Pancreas (tissue), 10 donors: ENCODE measurements at regions not wholly inside any gene's neighbourhood (a gene's known extent, or its start where the extent isn't known, plus 50 kb on each side); places are given as distances from the start of the nearest gene placed in this dataset.

Experiments used
- ATAC-seq, 4 donors: fragments of 200-7000 bp; cut with Tn5 transposase; one replicate each; pipeline versions ENCODE4 v1.8.0 to v1.9.1; 2020; ENCODE audit warnings: mild to moderate bottlenecking in 4 of 4, moderate library complexity in 4 of 4
- DNase-seq, 6 donors: peaks; one replicate each; pipeline ENCODE4 v3.0.0-alpha.2; 2020
- FAIRE-seq: peaks from 2 replicates; lab custom pipeline; 2012; peaks lifted over from hg19 to GRCh38; lab: Jason Lieb, UNC
- H3K27ac ChIP-seq, 4 donors: fragments of 200-600 bp; sonication (generic); 1 replicate in 3 of 4; 2 replicates in 1 of 4; pipeline versions ENCODE4 v1.5.0 to v1.8.0; 2020
- H3K27me3 ChIP-seq, 4 donors: fragments of 200-600 bp; one replicate each; pipeline ENCODE4 v1.8.0; 2021
- H3K36me3 ChIP-seq, 3 donors: fragments of 200-600 bp; sonication (generic) in 1 of 3; one replicate each; pipeline versions ENCODE4 v1.5.0 to v1.8.0; 2020 to 2021
- H3K4me1 ChIP-seq, 3 donors: fragments of 200-600 bp; one replicate each; pipeline ENCODE4 v1.8.0; 2021
- H3K4me3 ChIP-seq, 4 donors: fragments of 200-600 bp; sonication (generic) in 2 of 4; one replicate each; pipeline versions ENCODE4 v1.5.0 to v1.8.0; 2020 to 2021
- H3K9me3 ChIP-seq, 4 donors: fragments of 200-600 bp; one replicate each; pipeline ENCODE4 v1.8.0; 2021
- WGBS, 2 donors: extraction: QIAGEN DNeasy Blood & Tissue Kit; methylation state at CpG; one replicate each; pipeline ENCODE4 v1.1.7; 2013; 5-methylcytosine and 5-hydroxymethylcytosine counted together
- intact Hi-C, 3 donors: fragments of 100-400 bp; cut with DNase I; formaldehyde crosslinking; loops; one replicate each; pipeline versions ENCODE4 v1.11.1 to v1.14.2; 2022
- TF ChIP-seq, protein P1 (sequence below), 4 donors: fragments of 200-600 bp; sonication (generic) in 3 of 4; IDR thresholded peaks; one replicate each; pipeline versions ENCODE4 v1.5.0 to v1.8.0; 2021; ENCODE audit warnings: antibody characterized with exemption in 4 of 4
- donor health status: healthy with polysubstance abuse.
- donor health status: DM: no; HTN: no; CAD: no; lungs with moderate emphysema.
- donor health status: DM: no; HTN: no; CAD: no.
- donor health status: control.
- donor health status: control.
- donor health status: Bipolar disorder and iron deficiency.
- donor health status: DM: yes; HTN: yes; CAD: no.
- donor health status: DM: no; HTN: no; CAD: no.
- donor health status: DM: no; HTN: no; CAD: no.
- donor health status: DM: yes; HTN: yes; CAD: no.

DNA sequence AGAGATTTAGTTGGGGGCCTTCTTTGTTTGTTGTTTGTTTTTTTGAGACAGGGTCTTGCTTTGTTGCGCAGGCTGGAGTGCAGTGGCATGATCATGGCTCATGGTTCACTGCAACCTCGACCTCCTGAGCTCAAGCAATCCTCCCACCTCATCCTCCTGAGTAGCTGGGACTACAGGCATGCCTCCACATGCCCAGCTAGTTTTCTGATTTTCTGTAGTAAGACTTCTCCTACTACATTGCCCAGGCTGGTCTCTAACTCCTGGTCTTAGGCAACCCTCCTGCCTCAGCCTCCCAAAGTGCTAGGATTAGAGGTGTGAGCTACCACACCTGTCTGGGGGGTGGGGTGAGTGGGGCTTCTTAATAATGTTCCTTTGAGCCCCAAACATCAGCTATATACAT lies 148.3 kb upstream of the ADAMTS9 start:
- ATAC-seq (no peak), DNase-seq (no peak), FAIRE-seq (no peak)
- Histone ChIP-seq H3K27ac (no peak overlapping the region), H3K4me1 (no peaks in the 10 kb centered on the region), H3K9me3 (no peaks in the 10 kb centered on the region), H3K27me3 (no peaks in the 10 kb centered on the region), H3K36me3 (no peaks in the 10 kb centered on the region), H3K4me3 (no peak overlapping the region)
- intact Hi-C loops = no loop called here
- TF ChIP-seq, protein P1, sequence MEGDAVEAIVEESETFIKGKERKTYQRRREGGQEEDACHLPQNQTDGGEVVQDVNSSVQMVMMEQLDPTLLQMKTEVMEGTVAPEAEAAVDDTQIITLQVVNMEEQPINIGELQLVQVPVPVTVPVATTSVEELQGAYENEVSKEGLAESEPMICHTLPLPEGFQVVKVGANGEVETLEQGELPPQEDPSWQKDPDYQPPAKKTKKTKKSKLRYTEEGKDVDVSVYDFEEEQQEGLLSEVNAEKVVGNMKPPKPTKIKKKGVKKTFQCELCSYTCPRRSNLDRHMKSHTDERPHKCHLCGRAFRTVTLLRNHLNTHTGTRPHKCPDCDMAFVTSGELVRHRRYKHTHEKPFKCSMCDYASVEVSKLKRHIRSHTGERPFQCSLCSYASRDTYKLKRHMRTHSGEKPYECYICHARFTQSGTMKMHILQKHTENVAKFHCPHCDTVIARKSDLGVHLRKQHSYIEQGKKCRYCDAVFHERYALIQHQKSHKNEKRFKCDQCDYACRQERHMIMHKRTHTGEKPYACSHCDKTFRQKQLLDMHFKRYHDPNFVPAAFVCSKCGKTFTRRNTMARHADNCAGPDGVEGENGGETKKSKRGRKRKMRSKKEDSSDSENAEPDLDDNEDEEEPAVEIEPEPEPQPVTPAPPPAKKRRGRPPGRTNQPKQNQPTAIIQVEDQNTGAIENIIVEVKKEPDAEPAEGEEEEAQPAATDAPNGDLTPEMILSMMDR (IDR thresholded peaks at IDR 0.05) = no peak
- 74 to 75% methylated on average over 2 of the region's 2 CpGs for WGBS, 2 donors

DNA sequence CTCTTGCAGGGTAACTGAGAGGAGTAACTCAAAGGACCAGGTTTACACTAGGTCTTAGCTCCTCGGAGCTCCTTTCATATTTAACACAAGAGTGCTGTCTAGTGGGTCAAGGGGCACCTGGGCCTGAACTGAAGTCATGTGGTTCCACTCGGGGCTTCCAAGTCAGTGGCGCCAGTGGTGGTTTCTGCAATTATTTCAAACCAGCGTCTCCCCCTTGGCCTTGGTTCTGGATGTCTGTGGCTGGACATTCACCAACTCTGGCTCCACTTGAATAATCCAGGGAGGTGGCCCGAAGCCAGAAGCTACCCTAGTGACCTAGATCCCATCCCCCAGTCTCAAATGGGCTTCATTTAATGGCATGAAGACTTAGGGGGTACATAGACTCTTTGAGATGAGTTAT lies 144.3 kb upstream of the ADAMTS9 start:
- ATAC-seq = no peak
- Histone ChIP-seq H3K4me1 (no peaks in the 10 kb centered on the region), H3K27me3 (no peaks in the 10 kb centered on the region), H3K36me3 (no peaks in the 10 kb centered on the region), H3K9me3 (no peaks in the 10 kb centered on the region), H3K27ac (no peak overlapping the region), H3K4me3 (no peak overlapping the region)
- 75 to 90% methylated on average over 5 of the region's 5 CpGs for WGBS, 2 donors
- DNase-seq = no peak
- intact Hi-C loops = no loop called here
- FAIRE-seq = no peak
- TF ChIP-seq, protein P1 (IDR thresholded peaks at IDR 0.05) = no peak

DNA sequence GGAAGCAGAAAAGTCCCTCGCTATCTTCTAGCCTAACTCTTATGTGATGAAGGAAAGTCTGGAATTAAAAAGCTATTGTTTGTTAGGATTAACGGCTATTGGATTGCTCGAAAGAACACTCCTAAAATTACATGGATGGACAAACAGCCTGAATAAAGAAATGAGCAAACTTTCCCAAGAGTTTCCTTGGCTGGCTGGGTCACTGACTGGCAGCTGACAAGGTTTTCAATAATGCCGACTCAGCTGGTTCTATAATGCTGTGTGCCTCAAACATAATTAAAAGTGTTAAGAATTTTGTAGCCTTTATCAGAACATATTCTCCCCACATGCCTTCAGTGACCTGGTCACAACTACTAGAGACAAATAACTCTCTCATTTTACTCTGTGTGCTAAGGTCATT lies 142.9 kb upstream of the ADAMTS9 start:
- Histone ChIP-seq H3K9me3 (no peaks in the 10 kb centered on the region), H3K27ac (no peak overlapping the region), H3K4me1 (no peaks in the 10 kb centered on the region), H3K27me3 (no peaks in the 10 kb centered on the region), H3K4me3 (no peak overlapping the region), H3K36me3 (no peaks in the 10 kb centered on the region)
- FAIRE-seq (no peak), ATAC-seq (no peak), DNase-seq (no peak)
- 69 to 73% methylated on average over 4 of the region's 4 CpGs for WGBS, 2 donors
- TF ChIP-seq, protein P1 (IDR thresholded peaks at IDR 0.05) = no peak
- intact Hi-C loops = no loop called here

- H3K9me3 ChIP-seq = no peaks in the 10 kb centered on the region
- FAIRE-seq = no peak
- intact Hi-C loops = no loop called here
- no peaks in the 10 kb centered on the region for H3K27me3 ChIP-seq
- H3K27ac ChIP-seq = no peak overlapping the region
- no peak for ATAC-seq
- 80 to 91% methylated on average over 3 of the region's 3 CpGs for whole genome bisulfite sequencing, 2 donors
- no peak overlapping the region for H3K4me3 ChIP-seq
- H3K36me3 ChIP-seq = no peaks in the 10 kb centered on the region
- TF ChIP-seq, protein P1 (IDR thresholded peaks at IDR 0.05) = no peak
- no peaks in the 10 kb centered on the region for H3K4me1 ChIP-seq
- DNase-seq = no peak
Observed at GRCh38 chr3:64829331-64829730, 141.5 kb upstream of the ADAMTS9 start.

GRCh38 chr3:64828276-64828675 lies 140.5 kb upstream of the ADAMTS9 start:
- Histone ChIP-seq H3K9me3 (no peaks in the 10 kb centered on the region), H3K4me3 (no peak overlapping the region), H3K27ac (no peak overlapping the region), H3K36me3 (no peaks in the 10 kb centered on the region), H3K27me3 (no peaks in the 10 kb centered on the region), H3K4me1 (no peaks in the 10 kb centered on the region)
- FAIRE-seq (no peak), DNase-seq (no peak), ATAC-seq (no peak)
- TF ChIP-seq, protein P1 (IDR thresholded peaks at IDR 0.05) = no peak
- intact Hi-C loops = no loop called here
